CD4-positive, alpha-beta T cell treated with Interleukin-1 beta for 1 hour (primary cell): ENCODE measurements at regions not wholly inside any gene's neighbourhood (a gene's known extent, or its start where the extent isn't known, plus 50 kb on each side); places are given as distances from the start of the nearest gene placed in this dataset.

ENCODE experiments used
- DNase-seq, 2 donors: peaks; one replicate each; pipeline ENCODE4 v3.0.0-alpha.2; 2020 to 2022

- DNase-seq = no peak
Observed at GRCh38 chr16:60331168-60331567, 1597.1 kb upstream of the GOT2 start.

DNA sequence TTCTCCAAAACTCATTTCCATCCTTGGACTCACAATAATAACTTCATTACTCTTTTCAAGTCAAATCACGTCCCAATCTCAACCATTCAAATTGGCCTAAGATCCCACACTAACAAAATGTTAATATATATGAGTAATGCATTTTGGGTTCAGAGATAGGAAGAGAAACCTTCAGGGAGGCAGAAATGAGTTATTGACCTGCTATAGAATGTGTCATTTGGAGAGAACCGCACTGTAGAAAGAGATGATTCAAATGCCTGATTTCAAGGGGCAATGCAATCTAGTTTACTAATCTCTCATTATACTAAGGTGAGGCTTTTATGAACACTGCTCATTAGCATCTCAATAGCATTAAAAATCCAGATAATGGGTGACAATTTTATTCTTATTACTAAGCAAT, 1595.0 kb upstream of the GOT2 start:
- no peak for DNase-seq

DNA sequence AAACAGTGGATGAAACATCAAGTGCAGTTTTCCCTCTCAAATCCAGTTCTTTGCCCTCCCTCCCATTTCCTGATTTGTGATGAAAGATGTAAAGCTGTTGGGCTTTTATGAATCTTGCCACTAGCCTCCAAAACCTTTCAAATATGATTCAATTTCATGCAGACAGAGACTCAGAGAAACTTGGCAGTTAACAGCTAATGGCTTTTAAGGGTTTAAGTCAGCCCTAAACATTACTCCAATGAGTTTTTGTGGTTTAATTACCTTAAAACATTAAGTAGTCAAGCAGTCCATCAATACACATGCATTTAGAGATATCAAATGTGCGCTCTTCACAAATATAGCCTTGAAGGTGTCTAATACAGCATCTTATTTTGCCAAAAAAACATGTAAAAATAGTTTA, 1594.0 kb upstream of the GOT2 start:
- no peak for DNase-seq

DNA sequence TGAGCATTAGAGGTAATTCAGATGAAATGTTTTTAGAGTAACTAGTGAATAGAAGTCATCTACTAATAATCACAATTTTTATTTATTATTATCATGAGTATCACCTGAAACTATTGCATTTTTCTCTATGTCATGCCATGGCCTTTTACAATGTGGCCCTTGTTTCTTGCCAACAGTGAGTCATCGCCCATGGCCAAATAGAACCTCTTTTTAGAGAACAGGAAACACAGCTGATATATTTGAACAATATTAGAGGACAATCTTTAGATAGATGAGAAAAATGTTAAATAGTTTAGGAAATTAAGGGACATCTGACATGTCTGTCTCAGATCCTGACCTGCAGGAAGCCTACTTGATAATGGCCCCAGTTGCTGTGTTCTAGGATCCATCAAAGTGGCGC, 1584.4 kb upstream of the GOT2 start:
- DNase-seq = no peak

DNA sequence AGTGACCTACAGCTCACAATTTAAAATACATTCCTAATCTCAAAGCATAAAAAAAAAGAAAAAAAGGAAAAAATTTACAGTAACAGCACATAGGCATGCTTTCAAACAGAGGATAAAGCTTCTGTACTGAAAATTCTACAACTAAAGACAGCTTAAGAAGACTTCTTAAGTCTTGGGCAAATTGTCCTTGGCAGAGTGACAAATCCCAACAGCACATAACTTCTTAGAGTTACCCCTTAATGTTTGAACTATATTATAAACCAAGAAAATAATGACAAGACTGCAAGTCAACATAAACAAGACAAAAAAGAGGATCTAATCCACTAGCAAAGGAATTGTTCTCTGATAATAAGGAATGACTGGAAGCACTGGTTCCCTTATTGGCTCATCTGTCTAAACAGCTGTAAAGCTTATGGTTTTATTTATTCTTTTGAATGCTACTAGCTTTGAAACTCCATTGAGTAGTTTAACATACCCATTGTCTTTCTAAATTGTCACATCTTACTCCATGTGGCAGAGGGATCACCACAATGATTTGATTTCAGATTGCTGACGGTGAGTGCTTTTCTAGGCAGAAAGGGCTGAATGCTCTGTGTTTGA, 1576.8 kb upstream of the GOT2 start:
- no peak for DNase-seq

- DNase-seq = no peak
Observed at GRCh38 chr16:60304720-60305119, 1570.6 kb upstream of the GOT2 start.

- DNase-seq = no peak
Observed at GRCh38 chr16:60304066-60304465, 1570.0 kb upstream of the GOT2 start.

GRCh38 chr16:60302676-60303075, 1568.6 kb upstream of the GOT2 start:
- no peak for DNase-seq

- DNase-seq = no peak
Observed at GRCh38 chr16:60302261-60302660, 1568.1 kb upstream of the GOT2 start.

DNA sequence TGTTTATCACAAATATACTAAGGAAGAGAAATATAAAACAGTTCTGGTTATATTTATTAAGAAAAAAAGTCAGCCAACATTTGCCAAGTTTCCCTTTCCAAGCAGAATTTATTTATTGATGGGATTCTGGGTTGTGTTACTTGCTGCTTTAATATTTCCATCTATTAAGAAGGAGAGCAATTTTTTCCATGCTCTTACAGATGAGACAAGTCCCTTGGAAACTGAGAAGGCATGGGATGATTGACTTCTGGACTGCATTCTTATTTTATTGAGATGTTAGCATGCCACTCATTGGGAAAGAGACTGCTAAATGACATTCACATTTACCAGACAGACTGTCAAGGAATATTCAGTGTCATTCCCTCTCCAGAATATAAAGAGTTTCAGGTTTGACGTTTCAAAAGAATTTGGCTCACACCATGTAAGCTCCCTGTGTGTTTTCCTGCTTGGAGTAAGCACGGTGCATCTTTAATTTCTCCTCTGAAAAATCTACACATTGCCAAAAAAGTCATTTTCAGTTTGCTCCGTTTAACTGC, 1565.2 kb upstream of the GOT2 start:
- DNase-seq = no peak

DNA sequence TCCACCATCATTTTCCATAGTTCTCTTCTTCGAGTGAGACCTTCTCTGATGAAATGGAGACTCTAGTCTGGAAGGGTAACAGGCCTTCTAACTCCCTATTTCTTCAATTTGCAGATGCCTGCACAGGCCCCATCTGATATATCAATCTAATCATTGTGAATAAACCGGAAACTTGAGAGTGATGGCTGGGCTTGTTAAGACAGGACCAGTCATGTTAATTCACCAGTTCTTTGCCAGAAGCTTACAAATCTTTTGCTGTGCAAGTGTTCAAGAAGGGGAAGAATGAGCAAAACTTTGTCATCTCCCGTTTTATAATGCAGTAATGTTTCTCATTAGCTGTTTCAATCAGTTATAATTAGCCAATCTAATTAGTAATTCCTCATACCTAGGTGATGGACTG, 1561.3 kb upstream of the GOT2 start:
- no peak for DNase-seq

GRCh38 chr16:60285794-60286193, 1551.7 kb upstream of the GOT2 start:
- no peak for DNase-seq

DNA sequence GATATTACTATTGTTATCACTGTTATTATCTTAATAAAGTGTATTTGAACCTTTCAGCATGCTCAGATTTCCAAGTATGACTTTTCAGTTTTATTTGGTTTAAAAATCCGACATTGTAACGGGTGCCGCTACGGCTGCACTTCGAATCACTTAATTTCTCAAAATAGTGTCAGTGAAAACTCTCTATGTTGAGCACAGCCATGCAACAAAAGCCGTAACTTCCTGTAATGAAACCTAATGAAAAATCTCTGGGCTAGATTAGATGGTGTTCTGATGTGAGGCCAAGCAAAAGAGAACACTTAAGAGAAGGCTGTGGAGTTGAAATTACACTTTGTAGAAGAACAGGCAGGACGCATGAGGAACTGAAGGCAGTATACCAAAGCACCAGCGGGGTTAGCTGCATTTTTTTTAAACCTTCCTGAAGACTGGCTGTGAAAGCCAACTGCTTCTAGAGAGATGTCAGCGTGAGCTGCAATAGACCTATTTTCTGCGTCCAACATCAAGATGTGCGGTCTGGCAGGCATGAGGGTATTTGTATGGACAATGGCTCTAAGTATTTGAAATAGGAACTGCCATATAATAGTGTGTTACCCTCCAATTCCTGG, 1545.0 kb upstream of the GOT2 start:
- no peak for DNase-seq

GRCh38 chr16:60274431-60275019, 1540.4 kb upstream of the GOT2 start:
- DNase-seq = no peak

DNA sequence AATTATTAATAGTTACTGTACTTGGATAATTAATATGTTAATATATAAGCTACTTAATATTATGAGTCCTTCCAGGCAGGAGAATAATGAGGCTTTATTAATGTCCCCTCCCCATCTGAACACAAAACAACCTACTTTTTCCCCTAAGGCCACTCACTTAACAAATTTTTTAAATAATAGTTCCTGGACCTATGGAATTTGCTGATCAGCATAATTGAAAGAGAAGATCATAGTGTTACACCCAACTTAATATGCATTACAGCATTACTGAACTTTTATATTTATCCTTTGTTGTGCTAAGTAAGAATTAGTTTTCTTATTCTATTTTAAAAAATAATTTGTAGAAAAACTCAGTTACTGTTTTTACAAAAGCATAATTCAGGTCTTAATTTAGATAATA, 1537.7 kb upstream of the GOT2 start:
- no peak for DNase-seq

- no peak for DNase-seq
Observed at GRCh38 chr16:60271025-60271771, 1537.1 kb upstream of the GOT2 start.

GRCh38 chr16:60261425-60261824, 1527.3 kb upstream of the GOT2 start:
- no peak for DNase-seq

DNA sequence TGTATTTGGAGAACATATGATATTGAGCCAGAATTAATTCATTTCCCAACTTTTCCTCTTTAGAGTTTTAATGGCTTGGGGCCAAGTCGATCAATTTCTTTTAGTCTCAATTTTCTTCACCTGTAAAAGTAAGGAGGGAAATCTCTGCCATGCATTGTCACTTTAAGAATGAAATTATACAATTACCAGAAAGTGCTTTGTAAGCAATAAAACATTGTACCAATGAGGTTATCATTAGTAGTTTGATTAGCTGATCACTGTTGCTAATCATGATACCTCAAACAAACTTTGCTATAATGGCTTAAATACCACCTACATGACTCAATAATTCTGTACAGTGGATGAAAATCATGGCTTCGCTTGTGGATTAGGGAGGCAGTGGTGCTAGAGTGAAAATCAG, 1525.8 kb upstream of the GOT2 start:
- DNase-seq = no peak

DNA sequence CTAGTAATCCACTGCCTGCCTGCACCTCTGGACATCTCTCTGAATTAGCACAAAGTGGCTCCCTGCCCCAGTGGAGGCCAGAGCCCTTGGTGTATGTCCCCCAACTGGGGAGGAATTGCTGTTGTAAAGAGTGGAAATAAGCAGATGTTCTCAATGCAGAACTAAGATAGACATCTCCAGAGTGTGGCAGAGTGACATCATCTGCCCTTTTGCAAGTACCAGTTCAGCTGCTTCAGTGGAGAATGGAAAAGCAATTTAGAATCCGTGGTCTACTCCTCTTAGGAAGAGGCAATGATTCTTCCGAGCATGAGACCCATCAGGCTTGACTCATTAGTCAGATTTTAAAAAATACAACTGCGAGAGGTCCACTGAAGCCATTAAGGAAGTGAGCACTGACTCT, 1512.0 kb upstream of the GOT2 start:
- no peak for DNase-seq

- DNase-seq = no peak
Observed at GRCh38 chr16:60241671-60242070, 1507.6 kb upstream of the GOT2 start.

- no peak for DNase-seq
Observed at GRCh38 chr16:60230666-60231065, 1496.5 kb upstream of the GOT2 start.

GRCh38 chr16:60225541-60225940, 1491.4 kb upstream of the GOT2 start:
- no peak for DNase-seq

DNA sequence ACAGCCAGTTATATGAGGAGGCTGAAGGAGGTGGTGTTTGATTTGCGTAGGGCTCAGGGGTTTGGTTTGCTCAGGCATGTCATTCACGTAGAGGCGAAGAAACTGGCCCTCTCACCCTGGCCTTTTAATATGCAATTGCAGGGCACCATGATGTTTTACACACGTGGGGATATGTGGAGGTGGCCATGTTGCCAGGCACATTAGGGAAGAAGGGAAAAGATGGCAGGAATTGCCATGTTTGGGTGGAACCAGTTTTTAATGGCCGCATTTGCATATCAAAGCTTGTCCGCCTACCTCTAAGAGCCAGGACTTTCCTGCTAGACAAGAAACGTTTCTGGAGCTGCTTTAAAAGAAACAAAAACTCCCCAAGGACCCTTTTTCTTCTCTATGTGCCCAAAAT, 1483.7 kb upstream of the GOT2 start:
- no peak for DNase-seq

DNA sequence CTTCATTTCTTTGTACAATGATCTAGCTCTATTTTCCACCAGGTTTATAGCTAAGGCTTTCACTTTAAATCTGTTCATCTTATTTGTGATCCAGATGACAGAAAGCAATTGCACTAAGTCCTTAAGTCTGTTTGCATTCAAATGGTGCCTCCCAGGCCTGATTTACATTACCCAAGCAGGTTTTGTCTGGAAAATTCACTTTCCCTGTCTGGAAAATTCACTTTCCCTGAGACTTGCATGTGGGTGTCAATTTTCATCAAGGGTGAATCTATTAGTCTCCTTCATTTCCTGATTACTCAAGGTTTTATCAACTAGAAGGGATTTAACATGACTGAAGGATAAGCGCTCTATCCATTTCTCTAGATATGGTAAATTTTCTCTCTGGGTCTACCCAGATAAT, 1480.2 kb upstream of the GOT2 start:
- no peak for DNase-seq
